ENCODE measurements at regions not wholly inside any gene's neighbourhood (a gene's known extent, or its start where the extent isn't known, plus 50 kb on each side); places are given as distances from the start of the nearest gene placed in this dataset.

- DNase-seq (ENCODE audit: low read depth in 4 of 4, low spot score in 3 of 4) = no peak
Measured at GRCh38 chr18:70385474-70385873, 96.6 kb downstream of the SOCS6 start.

DNA sequence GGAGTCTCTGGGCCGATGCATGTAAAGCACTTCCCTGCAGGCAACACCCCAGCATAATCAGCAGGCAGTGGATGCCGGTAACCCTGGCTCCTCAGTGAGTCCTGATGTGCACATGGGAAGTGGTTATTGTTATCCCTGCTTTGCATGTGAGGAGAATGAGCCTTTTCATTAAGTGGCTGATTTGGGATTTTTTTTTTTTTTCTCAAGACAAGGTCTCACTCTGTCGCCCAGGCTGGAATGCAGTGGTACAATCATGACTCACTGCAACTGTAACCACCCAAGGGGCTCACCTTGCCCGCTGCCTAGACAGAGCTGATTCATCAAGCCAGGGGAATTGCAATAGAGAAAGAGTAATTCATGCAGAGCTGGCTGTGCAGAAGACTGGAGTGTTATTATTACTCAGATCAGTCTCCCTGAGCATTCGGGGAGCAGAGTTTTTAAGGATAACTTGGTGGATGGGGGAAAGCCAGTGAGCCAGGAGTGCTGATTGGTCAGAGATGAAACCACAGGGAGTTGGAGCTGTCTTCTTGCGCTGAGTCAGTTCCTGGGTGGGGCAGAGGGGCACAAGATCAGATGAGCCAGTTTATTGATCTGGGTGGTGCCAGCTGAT, 95.4 kb downstream of the SOCS6 start:
- DNase-seq (ENCODE audit: low read depth in 4 of 4, low spot score in 3 of 4) = no peak

GRCh38 chr18:70382992-70383717, 94.3 kb downstream of the SOCS6 start:
- DNase-seq (ENCODE audit: low read depth in 4 of 4, low spot score in 3 of 4) = no peak

GRCh38 chr18:70382017-70382416, 93.2 kb downstream of the SOCS6 start:
- no peak for DNase-seq (ENCODE audit: low read depth in 4 of 4, low spot score in 3 of 4)

DNA sequence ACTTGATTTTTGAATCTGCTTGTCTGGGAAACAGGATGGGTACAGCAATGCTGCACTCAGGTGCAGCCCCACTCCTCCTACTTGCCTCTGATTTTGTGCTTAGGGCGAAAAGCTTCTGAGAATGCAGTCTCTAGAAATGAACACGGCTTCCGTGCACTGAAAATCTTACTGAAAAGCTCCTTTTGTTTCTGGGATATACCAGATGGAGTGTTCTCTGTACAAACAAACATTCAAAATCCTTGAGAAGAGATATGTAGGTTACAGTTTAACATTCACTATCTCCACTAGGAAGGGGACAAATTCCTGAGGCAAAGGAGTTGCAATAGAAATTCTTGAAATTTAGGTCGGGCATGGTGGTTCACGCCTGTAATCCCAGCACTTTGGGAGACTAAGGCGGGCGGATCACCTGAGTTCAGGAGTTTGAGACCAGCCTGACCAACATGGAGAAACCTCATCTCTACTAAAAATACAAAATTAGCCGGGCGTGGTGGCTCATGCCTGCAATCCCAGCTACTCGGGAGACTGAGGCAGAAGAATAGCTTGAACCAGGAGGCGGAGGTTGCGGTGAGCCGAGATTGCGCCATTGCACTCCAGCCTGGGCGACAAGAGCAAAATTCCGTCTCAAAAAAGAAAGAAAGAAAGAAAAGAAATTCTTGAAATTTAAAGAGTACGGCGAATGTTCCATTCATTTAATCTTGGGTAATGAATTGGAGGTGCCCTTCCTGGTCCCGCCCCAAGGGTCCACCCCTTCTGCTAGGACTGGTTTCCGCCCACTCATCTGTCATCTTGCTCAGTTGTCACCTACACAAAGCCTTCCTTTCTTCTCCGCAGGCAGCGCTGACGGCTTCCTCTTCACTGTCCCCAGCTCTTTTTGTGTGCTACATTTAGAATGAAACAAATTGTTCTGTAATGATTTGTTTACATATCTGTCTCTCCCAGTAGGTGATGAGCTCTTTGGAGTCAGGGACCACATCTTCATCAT, 92.4 kb downstream of the SOCS6 start:
- no peak for DNase-seq (ENCODE audit: low read depth in 4 of 4, low spot score in 3 of 4)
